HEK293 (cell line): ENCODE measurements at regions not wholly inside any gene's neighbourhood (a gene's known extent, or its start where the extent isn't known, plus 50 kb on each side); places are given as distances from the start of the nearest gene placed in this dataset.

Experiments
- CTCF ChIA-PET: fragments of 350-600 bp; formaldehyde crosslinking; extraction: SDS; loops from one replicate; lab custom pipeline; 2021; ENCODE audit warnings: antibody characterized with exemption; lab: Yijun Ruan, JAX
- POLR2A ChIA-PET: fragments of 300-600 bp; formaldehyde crosslinking; extraction: SDS; loops from one replicate; lab custom pipeline; 2020; ENCODE audit warnings: antibody characterized with exemption, inconsistent platforms; lab: Yijun Ruan, JAX
- H3K27ac ChIP-seq: fragments of 200-500 bp; sonication (Bioruptor generic); 2 replicates; pipeline ENCODE4 v1.5.1; 2014; ENCODE audit warnings: low read depth, low read length, control low read depth, inconsistent platforms; ENCODE audit errors: extremely low read depth
- H3K36me3 ChIP-seq, 2 experiments: fragments of 200-500 bp in 1 of 2; sonication (Bioruptor generic) in 1 of 2; 1 replicate in 1 of 2; 2 replicates in 1 of 2; pipeline ENCODE4 v1.5.1; 2014 to 2017; ENCODE audit warnings: inconsistent platforms in 2 of 2, low read length in 2 of 2; ENCODE audit not compliant: control insufficient read depth in 2 of 2, insufficient read depth in 1 of 2
- H3K4me1 ChIP-seq: fragments of 200-500 bp; sonication (Bioruptor generic); 2 replicates; pipeline ENCODE4 v1.5.1; 2014; ENCODE audit warnings: mild to moderate bottlenecking, low read length, inconsistent platforms; ENCODE audit not compliant: control insufficient read depth, insufficient read depth
- H3K4me3 ChIP-seq: 2 replicates; pipeline ENCODE4 v1.5.1; 2011; ENCODE audit warnings: low read depth, mild to moderate bottlenecking, control low read depth, low read length, moderate library complexity
- H3K9me3 ChIP-seq: fragments of 200-500 bp; sonication (Bioruptor generic); 2 replicates; pipeline ENCODE4 v1.5.1; 2014; ENCODE audit warnings: low read depth, low read length, inconsistent platforms; ENCODE audit not compliant: control insufficient read depth, insufficient read depth
- TCF7L2 ChIP-seq: IDR thresholded peaks from 2 replicates; pipeline ENCODE4 v1.6.1; 2011; ENCODE audit warnings: low read depth, mild to moderate bottlenecking, inconsistent platforms, low read length, moderate library complexity, borderline replicate concordance
- ZBTB17 ChIP-seq: fragments of 450-650 bp; formaldehyde crosslinking; IDR thresholded peaks from 2 replicates; pipeline ENCODE4 v1.5.1; 2016; ENCODE audit warnings: missing biosample characterization, missing genetic modification characterization
- ZBTB8A ChIP-seq: fragments of 450-650 bp; formaldehyde crosslinking; IDR thresholded peaks from 2 replicates; pipeline ENCODE4 v1.5.1; 2016; ENCODE audit warnings: missing biosample characterization, missing genetic modification characterization
- ZNF214 ChIP-seq: fragments of 450-650 bp; formaldehyde crosslinking; IDR thresholded peaks from 2 replicates; pipeline ENCODE4 v1.5.1; 2017; ENCODE audit warnings: missing biosample characterization, mild to moderate bottlenecking, missing genetic modification characterization, borderline replicate concordance
- ZNF239 ChIP-seq: fragments of 450-650 bp; formaldehyde crosslinking; IDR thresholded peaks from 2 replicates; pipeline ENCODE4 v1.5.1; 2016; ENCODE audit warnings: missing biosample characterization, missing genetic modification characterization
- ZNF404 ChIP-seq: fragments of 450-650 bp; formaldehyde crosslinking; IDR thresholded peaks from 2 replicates; pipeline ENCODE4 v1.5.1; 2017; ENCODE audit warnings: missing biosample characterization, missing genetic modification characterization
- ZNF600 ChIP-seq: fragments of 450-650 bp; formaldehyde crosslinking; IDR thresholded peaks from 2 replicates; pipeline ENCODE4 v1.5.1; 2016; ENCODE audit warnings: missing biosample characterization, missing genetic modification characterization
- TF ChIP-seq, protein P1 (sequence below): fragments of 450-650 bp; formaldehyde crosslinking; conservative IDR thresholded peaks from 2 replicates; pipeline ENCODE4 v1.5.1; 2016; ENCODE audit warnings: low read depth, missing biosample characterization, missing genetic modification characterization
- TF ChIP-seq, protein P2 (sequence below): fragments of 450-650 bp; formaldehyde crosslinking; IDR thresholded peaks from 2 replicates; pipeline ENCODE4 v1.5.1; 2017; ENCODE audit warnings: missing biosample characterization, missing genetic modification characterization
- TF ChIP-seq, protein P3 (sequence below): IDR thresholded peaks from 2 replicates; pipeline ENCODE4 v1.6.1; 2011; ENCODE audit warnings: mild to moderate bottlenecking, low read depth, low read length, borderline replicate concordance
- TF ChIP-seq, protein P4 (sequence below): fragments of 450-650 bp; formaldehyde crosslinking; IDR thresholded peaks from 2 replicates; pipeline ENCODE4 v1.5.1; 2016; ENCODE audit warnings: missing biosample characterization, missing genetic modification characterization

DNA sequence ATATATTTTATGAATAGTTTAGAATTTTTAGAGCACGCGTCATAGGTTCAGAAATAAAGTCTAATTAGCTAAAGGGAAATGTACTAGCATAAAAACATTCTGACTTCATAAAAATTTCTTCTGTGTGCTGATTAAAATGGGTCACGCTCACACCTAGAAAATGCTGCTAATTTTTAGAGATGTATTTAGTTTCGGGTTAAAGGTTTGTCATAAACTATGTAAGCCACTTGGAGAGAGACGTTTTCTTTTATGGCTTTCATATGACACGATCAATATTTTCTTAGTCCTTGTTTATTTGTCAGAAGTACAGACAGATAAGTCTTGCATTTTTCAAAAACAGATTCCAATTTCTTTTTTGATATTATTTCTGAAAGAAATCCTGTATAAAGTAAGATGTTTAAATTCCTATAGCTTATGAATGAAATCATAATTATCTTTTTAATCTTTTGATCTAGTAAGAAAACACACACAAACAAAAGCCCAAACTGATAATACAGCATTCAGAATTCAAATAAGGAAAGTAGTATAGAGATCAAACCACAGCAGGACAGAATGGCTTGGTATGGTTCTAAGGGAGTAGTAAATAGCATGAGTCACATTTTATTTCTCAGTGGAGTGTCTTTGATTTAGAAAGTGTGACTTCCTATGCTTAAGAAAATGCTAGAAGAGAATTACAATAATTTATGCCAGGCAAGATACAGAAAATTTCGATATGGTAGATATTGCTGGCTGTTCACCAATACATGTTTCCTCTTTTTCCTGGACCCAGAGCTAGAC lies 236.6 kb downstream of the GPD2 start:
- H3K36me3 ChIP-seq = no peaks in the 10 kb centered on the region
- no peaks in the 10 kb centered on the region for H3K9me3 ChIP-seq
- TF ChIP-seq, protein P1, sequence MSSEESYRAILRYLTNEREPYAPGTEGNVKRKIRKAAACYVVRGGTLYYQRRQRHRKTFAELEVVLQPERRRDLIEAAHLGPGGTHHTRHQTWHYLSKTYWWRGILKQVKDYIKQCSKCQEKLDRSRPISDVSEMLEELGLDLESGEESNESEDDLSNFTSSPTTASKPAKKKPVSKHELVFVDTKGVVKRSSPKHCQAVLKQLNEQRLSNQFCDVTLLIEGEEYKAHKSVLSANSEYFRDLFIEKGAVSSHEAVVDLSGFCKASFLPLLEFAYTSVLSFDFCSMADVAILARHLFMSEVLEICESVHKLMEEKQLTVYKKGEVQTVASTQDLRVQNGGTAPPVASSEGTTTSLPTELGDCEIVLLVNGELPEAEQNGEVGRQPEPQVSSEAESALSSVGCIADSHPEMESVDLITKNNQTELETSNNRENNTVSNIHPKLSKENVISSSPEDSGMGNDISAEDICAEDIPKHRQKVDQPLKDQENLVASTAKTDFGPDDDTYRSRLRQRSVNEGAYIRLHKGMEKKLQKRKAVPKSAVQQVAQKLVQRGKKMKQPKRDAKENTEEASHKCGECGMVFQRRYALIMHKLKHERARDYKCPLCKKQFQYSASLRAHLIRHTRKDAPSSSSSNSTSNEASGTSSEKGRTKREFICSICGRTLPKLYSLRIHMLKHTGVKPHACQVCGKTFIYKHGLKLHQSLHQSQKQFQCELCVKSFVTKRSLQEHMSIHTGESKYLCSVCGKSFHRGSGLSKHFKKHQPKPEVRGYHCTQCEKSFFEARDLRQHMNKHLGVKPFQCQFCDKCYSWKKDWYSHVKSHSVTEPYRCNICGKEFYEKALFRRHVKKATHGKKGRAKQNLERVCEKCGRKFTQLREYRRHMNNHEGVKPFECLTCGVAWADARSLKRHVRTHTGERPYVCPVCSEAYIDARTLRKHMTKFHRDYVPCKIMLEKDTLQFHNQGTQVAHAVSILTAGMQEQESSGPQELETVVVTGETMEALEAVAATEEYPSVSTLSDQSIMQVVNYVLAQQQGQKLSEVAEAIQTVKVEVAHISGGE (tag by site-specific recombination) = no peak
- CTCF ChIA-PET = interaction anchor here (0.6 kb wide), 1 partner anchor 56 kb away, joined by 3 read pairs; no protein-coding TSS in a partner anchor
- no peak overlapping the region for H3K4me3 ChIP-seq
- POLR2A ChIA-PET = interaction anchor here (0.9 kb wide), 1 partner anchor 338 kb away, joined by 3 read pairs; no protein-coding TSS in a partner anchor
- no peak overlapping the region for H3K27ac ChIP-seq
- H3K4me1 ChIP-seq = peaks cover 7% of the 10 kb centered on the region; the same call in 1 of the 2 replicates

DNA sequence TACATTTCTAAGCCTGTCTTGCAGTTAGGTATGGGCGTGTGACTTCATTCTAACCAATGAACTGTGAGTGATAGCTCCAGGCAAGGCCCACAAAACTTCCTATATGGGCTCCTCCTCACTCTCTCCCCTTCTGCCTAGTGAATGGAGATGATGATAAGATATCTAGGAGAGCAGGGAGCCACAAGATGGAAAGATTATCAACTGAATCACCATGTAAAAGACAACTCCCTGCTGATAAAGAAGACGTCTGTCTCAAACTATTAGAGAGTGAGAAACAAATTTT lies 237.1 kb downstream of the GPD2 start:
- POLR2A ChIA-PET = interaction anchor here (0.9 kb wide), 1 partner anchor 339 kb away, joined by 3 read pairs; no protein-coding TSS in a partner anchor
- no peaks in the 10 kb centered on the region for H3K9me3 ChIP-seq
- no peak overlapping the region for H3K4me3 ChIP-seq
- H3K36me3 ChIP-seq = no peaks in the 10 kb centered on the region
- H3K4me1 ChIP-seq = peaks cover 7% of the 10 kb centered on the region; the same call in 1 of the 2 replicates
- TF ChIP-seq, protein P2, sequence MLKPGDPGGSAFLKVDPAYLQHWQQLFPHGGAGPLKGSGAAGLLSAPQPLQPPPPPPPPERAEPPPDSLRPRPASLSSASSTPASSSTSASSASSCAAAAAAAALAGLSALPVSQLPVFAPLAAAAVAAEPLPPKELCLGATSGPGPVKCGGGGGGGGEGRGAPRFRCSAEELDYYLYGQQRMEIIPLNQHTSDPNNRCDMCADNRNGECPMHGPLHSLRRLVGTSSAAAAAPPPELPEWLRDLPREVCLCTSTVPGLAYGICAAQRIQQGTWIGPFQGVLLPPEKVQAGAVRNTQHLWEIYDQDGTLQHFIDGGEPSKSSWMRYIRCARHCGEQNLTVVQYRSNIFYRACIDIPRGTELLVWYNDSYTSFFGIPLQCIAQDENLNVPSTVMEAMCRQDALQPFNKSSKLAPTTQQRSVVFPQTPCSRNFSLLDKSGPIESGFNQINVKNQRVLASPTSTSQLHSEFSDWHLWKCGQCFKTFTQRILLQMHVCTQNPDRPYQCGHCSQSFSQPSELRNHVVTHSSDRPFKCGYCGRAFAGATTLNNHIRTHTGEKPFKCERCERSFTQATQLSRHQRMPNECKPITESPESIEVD (tag by site-specific recombination) = no peak
- TF ChIP-seq ZNF214 (no peak), ZNF404 (tag by site-specific recombination) (no peak), TCF7L2 (no peak), ZBTB17 (no peak), ZNF239 (no peak), ZBTB8A (tag by site-specific recombination) (no peak), ZNF600 (tag by site-specific recombination) (no peak)
- TF ChIP-seq, protein P3, sequence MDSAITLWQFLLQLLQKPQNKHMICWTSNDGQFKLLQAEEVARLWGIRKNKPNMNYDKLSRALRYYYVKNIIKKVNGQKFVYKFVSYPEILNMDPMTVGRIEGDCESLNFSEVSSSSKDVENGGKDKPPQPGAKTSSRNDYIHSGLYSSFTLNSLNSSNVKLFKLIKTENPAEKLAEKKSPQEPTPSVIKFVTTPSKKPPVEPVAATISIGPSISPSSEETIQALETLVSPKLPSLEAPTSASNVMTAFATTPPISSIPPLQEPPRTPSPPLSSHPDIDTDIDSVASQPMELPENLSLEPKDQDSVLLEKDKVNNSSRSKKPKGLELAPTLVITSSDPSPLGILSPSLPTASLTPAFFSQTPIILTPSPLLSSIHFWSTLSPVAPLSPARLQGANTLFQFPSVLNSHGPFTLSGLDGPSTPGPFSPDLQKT = no peak
- TF ChIP-seq, protein P4, sequence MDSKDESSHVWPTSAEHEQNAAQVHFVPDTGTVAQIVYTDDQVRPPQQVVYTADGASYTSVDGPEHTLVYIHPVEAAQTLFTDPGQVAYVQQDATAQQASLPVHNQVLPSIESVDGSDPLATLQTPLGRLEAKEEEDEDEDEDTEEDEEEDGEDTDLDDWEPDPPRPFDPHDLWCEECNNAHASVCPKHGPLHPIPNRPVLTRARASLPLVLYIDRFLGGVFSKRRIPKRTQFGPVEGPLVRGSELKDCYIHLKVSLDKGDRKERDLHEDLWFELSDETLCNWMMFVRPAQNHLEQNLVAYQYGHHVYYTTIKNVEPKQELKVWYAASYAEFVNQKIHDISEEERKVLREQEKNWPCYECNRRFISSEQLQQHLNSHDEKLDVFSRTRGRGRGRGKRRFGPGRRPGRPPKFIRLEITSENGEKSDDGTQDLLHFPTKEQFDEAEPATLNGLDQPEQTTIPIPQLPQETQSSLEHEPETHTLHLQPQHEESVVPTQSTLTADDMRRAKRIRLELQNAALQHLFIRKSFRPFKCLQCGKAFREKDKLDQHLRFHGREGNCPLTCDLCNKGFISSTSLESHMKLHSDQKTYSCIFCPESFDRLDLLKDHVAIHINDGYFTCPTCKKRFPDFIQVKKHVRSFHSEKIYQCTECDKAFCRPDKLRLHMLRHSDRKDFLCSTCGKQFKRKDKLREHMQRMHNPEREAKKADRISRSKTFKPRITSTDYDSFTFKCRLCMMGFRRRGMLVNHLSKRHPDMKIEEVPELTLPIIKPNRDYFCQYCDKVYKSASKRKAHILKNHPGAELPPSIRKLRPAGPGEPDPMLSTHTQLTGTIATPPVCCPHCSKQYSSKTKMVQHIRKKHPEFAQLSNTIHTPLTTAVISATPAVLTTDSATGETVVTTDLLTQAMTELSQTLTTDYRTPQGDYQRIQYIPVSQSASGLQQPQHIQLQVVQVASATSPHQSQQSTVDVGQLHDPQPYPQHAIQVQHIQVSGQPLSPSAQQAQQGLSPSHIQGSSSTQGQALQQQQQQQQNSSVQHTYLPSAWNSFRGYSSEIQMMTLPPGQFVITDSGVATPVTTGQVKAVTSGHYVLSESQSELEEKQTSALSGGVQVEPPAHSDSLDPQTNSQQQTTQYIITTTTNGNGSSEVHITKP (tag by site-specific recombination) = no peak
- CTCF ChIA-PET = no interaction called here
- no peak overlapping the region for H3K27ac ChIP-seq
